Pulmonary artery endothelial cell (primary cell): ENCODE measurements at regions not wholly inside any gene's neighbourhood (a gene's known extent, or its start where the extent isn't known, plus 50 kb on each side); places are given as distances from the start of the nearest gene placed in this dataset.

Experiments used
- DNase-seq: peaks from one replicate; pipeline ENCODE4 v3.0.0-alpha.2; 2011; ENCODE audit warnings: low read depth, low spot score

GRCh38 chr18:21996351-21996826, 173.0 kb upstream of the GATA6 start:
- DNase-seq: no peak

- peak; percentile 20 for DNase-seq
Measured at GRCh38 chr18:21997207-21998143, 171.9 kb upstream of the GATA6 start.

- DNase-seq: no peak
Measured at GRCh38 chr18:21998486-21998885, 170.9 kb upstream of the GATA6 start.

- DNase-seq: no peak
Measured at GRCh38 chr18:22001912-22002487, 167.4 kb upstream of the GATA6 start.

- DNase-seq: no peak
Measured at GRCh38 chr18:22005191-22005841, 164.1 kb upstream of the GATA6 start.

GRCh38 chr18:22006458-22006857, 162.9 kb upstream of the GATA6 start:
- no peak for DNase-seq

GRCh38 chr18:22009242-22009641, 160.1 kb upstream of the GATA6 start:
- no peak for DNase-seq

GRCh38 chr18:22013993-22014392, 155.4 kb upstream of the GATA6 start:
- no peak for DNase-seq

- no peak for DNase-seq
Measured at GRCh38 chr18:22015156-22015555, 154.2 kb upstream of the GATA6 start.

GRCh38 chr18:22018366-22018765, 151.0 kb upstream of the GATA6 start:
- no peak for DNase-seq

GRCh38 chr18:22019193-22019592, 150.2 kb upstream of the GATA6 start:
- no peak for DNase-seq

- DNase-seq: no peak
Measured at GRCh38 chr18:22020127-22020866, 149.1 kb upstream of the GATA6 start.

- no peak for DNase-seq
Measured at GRCh38 chr18:22020867-22021370, 148.5 kb upstream of the GATA6 start.

- no peak for DNase-seq
Measured at GRCh38 chr18:22021701-22022100, 147.7 kb upstream of the GATA6 start.

- DNase-seq: no peak
Measured at GRCh38 chr18:22024924-22025323, 144.5 kb upstream of the GATA6 start.

GRCh38 chr18:22026362-22026761, 143.0 kb upstream of the GATA6 start:
- no peak for DNase-seq

GRCh38 chr18:22026889-22027288, 142.5 kb upstream of the GATA6 start:
- DNase-seq: no peak

GRCh38 chr18:22031611-22032010, 137.8 kb upstream of the GATA6 start:
- DNase-seq: no peak

GRCh38 chr18:22032392-22032961, 136.9 kb upstream of the GATA6 start:
- DNase-seq: peak; percentile 3

GRCh38 chr18:22033085-22033484, 136.3 kb upstream of the GATA6 start:
- no peak for DNase-seq

GRCh38 chr18:22034276-22034675, 135.1 kb upstream of the GATA6 start:
- no peak for DNase-seq
